ENCODE measurements at regions not wholly inside any gene's neighbourhood (a gene's known extent, or its start where the extent isn't known, plus 50 kb on each side); places are given as distances from the start of the nearest gene placed in this dataset.

- TF ChIP-seq YY2 (tag by site-specific recombination; IDR thresholded peaks at IDR 0.05) (no peak), ZNF169 (tag by site-specific recombination; IDR thresholded peaks at IDR 0.05) (no peak), CTCF (tag by site-specific recombination; IDR thresholded peaks at IDR 0.05) (no peak), YY1 (tag by site-specific recombination; IDR thresholded peaks at IDR 0.05) (no peak), TCF7L2 (IDR thresholded peaks at IDR 0.05; ENCODE audit: borderline replicate concordance, low read depth, low read length) (no peak), ZNF138 (tag by site-specific recombination; IDR thresholded peaks at IDR 0.05; ENCODE audit: borderline replicate concordance) (no peak), PATZ1 (tag by site-specific recombination; IDR thresholded peaks at IDR 0.05) (no peak), ZNF785 (tag by site-specific recombination; IDR thresholded peaks at IDR 0.05) (no peak), ZNF660 (tag by site-specific recombination; IDR thresholded peaks at IDR 0.05) (no peak), ZNF18 (tag by site-specific recombination; IDR thresholded peaks at IDR 0.05) (no peak)
Measured at GRCh38 chr1:60655679-60656355, 426.5 kb upstream of the NFIA start.

Measured in HEK293 (cell line).